Kidney tubule cell (primary cell): ENCODE measurements at regions not wholly inside any gene's neighbourhood (a gene's known extent, or its start where the extent isn't known, plus 50 kb on each side); places are given as distances from the start of the nearest gene placed in this dataset.
"Not testable (repeated sequence)": the region's sequence is repeated elsewhere in the genome, so short reads cannot be mapped to it uniquely, and the experiment has no call there.

Experiments
- DNase-seq: peaks from one replicate; pipeline ENCODE4 v3.0.0-alpha.2; 2018; ENCODE audit warnings: low spot score

- DNase-seq = no peak
These were observed 861.9 kb upstream of the SLITRK1 start for GRCh38 chr13:84744203-84744602.

- no peak for DNase-seq
These were observed 859.0 kb upstream of the SLITRK1 start for GRCh38 chr13:84741253-84741652.

GRCh38 chr13:84739021-84739420 is 856.7 kb upstream of the SLITRK1 start:
- DNase-seq = no peak

GRCh38 chr13:84737661-84738060 is 855.4 kb upstream of the SLITRK1 start:
- no peak for DNase-seq

GRCh38 chr13:84730376-84730775 is 848.1 kb upstream of the SLITRK1 start:
- no peak for DNase-seq

- no peak for DNase-seq
These were observed 823.9 kb upstream of the SLITRK1 start for GRCh38 chr13:84705982-84706710.

GRCh38 chr13:84702174-84702573 is 819.9 kb upstream of the SLITRK1 start:
- DNase-seq = no peak

GRCh38 chr13:84697591-84697990 is 815.3 kb upstream of the SLITRK1 start:
- DNase-seq = not testable (repeated sequence)

- no peak for DNase-seq
These were observed 804.7 kb upstream of the SLITRK1 start for GRCh38 chr13:84686973-84687372.

GRCh38 chr13:84686458-84686857 is 804.2 kb upstream of the SLITRK1 start:
- DNase-seq = no peak

GRCh38 chr13:84684804-84685203 is 802.5 kb upstream of the SLITRK1 start:
- DNase-seq = no peak

- no peak for DNase-seq
These were observed 801.9 kb upstream of the SLITRK1 start for GRCh38 chr13:84684048-84684662.

GRCh38 chr13:84683448-84683847 is 801.2 kb upstream of the SLITRK1 start:
- DNase-seq = no peak

GRCh38 chr13:84677836-84678235 is 795.6 kb upstream of the SLITRK1 start:
- no peak for DNase-seq

GRCh38 chr13:84672616-84673015 is 790.3 kb upstream of the SLITRK1 start:
- no peak for DNase-seq

GRCh38 chr13:84670245-84670644 is 788.0 kb upstream of the SLITRK1 start:
- no peak for DNase-seq

GRCh38 chr13:84668637-84669036 is 786.4 kb upstream of the SLITRK1 start:
- no peak for DNase-seq

- no peak for DNase-seq
These were observed 780.2 kb upstream of the SLITRK1 start for GRCh38 chr13:84662491-84662890.

- no peak for DNase-seq
These were observed 779.4 kb upstream of the SLITRK1 start for GRCh38 chr13:84661718-84662117.

- peak; percentile 3 for DNase-seq
These were observed 777.0 kb upstream of the SLITRK1 start for GRCh38 chr13:84659359-84659661.

GRCh38 chr13:84658491-84659358 is 776.5 kb upstream of the SLITRK1 start:
- DNase-seq = no peak

GRCh38 chr13:84655677-84656076 is 773.4 kb upstream of the SLITRK1 start:
- peak; percentile 32 for DNase-seq

GRCh38 chr13:84654654-84655275 is 772.5 kb upstream of the SLITRK1 start:
- DNase-seq = no peak
